NCI-H446 treated with DMSO at 0.1 percent for 48 hours (cell line): ENCODE measurements at regions not wholly inside any gene's neighbourhood (a gene's known extent, or its start where the extent isn't known, plus 50 kb on each side); places are given as distances from the start of the nearest gene placed in this dataset.
A peak's percentile ranks its signal among the peaks of the same experiment; 100 is the strongest.
"Not testable (repeated sequence)": the region's sequence is repeated elsewhere in the genome, so short reads cannot be mapped to it uniquely, and the experiment has no call there.

Experiments
- DNase-seq: peaks from one replicate; lab custom pipeline; 2025; lab: John Stamatoyannopoulos, UW

DNA sequence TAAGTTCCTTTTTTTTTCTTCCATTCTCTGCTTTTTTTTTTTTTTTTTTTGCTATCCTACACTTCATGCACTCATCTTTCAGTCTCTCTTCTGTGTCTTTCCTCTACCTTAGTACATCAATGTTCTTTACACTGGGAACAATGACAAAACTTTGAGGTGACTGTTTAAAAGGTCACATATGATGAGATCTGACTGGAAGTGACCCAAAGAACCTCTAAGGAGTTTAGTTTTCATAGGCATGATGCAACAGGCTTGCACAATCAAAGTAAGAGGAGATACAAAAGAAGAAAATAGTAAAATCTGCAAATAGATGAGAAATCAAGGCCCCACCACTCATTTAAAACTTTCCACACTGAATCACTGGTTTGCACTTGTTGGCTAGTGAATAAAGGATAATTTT, 840.8 kb downstream of the TBC1D32 start:
- DNase-seq, result no peak

DNA sequence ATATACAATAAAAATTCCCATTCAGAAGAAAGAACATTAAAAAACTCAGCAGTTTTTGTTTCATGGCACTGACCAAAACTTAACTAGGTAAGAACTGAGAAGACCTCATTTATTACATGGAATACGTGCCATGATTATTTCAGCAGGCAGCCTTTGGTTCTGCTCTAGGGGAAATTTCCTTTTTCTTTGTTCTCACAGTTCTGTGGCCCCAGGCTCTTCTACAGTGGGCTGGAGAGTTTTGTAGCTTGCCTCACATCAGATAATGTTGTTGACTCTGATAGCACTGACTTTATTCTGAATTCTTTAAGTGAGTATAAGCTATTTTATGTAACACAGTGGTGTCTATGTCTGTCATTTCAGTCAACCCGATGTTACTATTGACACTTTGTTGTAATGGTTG, 844.3 kb downstream of the TBC1D32 start:
- no peak for DNase-seq

DNA sequence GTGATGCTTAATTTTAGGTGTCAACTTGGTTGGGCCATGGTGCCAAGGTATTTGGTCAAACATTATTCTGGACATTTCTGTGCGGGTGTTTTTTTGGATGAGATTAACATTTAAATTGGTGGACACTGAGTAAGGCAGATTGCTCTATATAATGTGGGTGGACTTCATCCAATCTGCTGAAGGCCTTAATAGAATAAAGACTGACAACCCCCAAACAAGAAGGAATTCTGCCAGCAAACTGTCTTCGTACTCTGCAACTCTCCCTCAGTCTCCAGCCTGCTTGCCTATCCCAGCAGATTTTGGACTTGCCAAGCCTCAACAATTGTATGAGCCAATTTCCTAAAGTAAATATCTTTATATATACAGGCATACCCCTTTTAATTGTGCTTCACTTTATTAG, 850.1 kb downstream of the TBC1D32 start:
- DNase-seq, result no peak

DNA sequence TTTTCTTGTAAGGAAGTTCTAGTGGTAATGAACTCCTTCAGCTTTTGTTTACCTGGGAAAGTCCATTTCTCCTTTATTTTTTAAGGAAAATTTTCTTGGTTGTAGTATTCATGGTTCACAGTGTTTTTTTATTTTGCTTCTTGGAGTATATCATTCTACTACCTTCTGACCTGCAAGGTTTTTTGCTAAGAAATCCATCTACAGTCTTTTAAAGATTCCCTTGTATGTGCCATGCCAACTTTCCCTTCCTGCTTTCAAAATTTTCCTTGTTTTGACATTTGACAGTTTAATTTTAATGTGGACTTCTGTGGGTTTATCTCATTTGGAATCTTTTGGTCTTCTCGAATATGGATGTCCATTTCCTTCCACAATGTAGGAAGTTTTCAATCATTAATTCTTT, 855.6 kb downstream of the TBC1D32 start:
- no peak for DNase-seq

DNA sequence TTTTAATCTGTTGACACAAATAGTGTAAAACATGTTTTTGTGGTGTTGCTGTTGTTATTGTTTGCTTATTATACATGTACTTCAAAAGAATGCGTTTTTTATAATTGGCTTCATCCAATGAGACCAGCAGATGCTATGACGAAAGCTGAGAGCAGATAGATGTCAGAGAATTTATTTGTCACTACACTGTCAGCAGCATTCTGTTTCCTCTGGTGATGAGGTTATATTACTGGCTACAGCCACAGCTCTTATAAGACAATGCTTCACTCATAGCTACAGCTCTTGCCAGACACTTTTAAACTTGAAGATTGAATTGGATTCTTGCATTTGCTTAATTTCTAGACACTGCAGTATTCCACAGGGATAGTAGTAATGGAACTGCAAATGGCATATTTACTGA, 860.5 kb downstream of the TBC1D32 start:
- no peak for DNase-seq

DNA sequence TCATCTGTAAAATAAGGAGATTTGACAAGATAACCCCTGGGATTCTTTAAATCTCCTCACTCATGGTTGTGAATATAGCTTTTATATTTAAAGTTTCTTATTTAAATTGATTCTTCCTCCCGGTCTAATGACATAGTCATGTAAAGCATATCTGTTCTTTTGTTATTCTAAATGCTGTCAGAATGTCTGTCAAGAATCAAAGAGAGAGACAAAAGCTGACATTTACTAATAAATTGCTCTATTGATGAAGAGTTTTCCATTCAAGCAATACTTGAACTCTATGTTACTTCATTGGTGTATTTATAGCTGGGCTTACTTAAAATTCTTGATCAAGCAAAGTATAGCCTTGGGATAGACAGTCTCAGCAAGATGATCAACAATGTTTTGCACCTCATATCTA, 865.8 kb downstream of the TBC1D32 start:
- DNase-seq, result no peak

DNA sequence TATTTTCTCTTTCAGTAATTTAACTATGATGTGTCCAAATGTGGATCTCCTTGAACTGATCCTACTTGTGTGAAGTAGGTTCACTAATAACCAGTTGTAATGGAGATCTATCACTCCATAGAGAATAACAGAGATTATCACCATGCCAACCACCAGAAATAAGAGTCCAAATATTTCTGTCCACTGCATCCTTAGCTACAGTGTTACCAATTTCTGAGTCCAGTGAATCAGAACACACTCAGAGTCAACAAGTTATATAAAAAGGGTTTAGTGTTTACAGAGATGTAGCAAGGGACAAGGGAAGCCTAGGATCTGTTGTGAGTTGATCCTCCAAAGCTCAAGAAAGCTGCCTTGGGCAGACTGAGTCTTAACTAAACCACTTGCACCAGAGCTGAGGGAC, 882.8 kb downstream of the TBC1D32 start:
- no peak for DNase-seq

DNA sequence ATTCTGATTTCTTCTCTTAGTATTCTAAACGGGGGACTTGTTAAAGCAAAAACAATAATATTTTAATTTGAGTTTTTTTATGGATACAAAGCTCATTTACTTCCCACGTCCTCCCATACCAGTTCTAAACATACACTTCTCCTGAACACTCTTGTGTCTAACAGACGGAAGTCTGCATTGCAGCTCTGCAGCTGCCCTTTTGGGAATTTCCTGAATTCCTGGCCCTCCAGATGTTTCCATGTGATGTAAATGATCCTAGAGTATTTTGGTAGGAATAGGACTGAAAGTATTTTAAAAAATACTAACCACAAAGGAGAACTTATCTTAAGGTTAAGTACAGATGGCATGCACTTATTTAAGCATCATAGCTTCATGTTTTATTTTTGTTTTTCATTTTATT, 886.7 kb downstream of the TBC1D32 start:
- DNase-seq, result no peak

DNA sequence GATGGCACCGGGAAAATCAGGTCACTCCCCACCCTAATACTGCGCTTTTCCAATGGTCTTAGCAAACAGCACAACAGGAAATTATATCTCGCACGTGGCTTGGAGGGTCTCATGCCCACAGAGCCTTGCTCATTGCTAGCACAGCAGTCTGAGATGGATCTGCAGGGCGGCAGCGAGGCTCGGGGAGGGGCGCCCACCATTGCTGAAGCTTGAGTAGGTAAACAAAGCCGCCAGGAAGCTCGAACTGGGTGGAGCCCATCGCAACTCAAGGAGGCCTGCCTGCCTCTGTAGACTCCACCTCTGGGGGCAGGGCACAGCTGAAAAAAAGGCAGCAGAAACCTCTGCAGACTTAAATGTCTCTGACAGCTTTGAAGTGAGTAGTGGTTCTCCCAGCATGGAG, 901.4 kb downstream of the TBC1D32 start:
- not testable (repeated sequence) for DNase-seq

DNA sequence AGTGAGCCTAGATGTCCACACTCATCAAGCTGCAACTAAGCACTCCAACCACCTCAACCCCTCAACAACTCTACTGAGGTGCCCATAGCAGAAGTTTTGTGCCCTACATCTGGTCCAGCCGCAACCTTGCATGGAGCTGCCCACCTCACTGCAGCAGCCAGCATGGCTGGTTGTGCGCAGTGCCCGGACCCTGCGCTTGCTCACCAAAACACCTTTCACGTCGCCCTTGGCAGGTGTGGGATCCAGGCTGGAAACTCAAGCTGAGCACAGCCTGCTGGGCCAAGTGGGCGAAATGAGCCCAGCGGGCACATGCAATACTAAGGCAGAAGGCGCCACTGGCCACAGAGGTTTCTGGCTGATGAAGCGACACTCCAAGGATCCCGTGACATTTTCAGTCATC, 902.4 kb downstream of the TBC1D32 start:
- DNase-seq, result no peak

DNA sequence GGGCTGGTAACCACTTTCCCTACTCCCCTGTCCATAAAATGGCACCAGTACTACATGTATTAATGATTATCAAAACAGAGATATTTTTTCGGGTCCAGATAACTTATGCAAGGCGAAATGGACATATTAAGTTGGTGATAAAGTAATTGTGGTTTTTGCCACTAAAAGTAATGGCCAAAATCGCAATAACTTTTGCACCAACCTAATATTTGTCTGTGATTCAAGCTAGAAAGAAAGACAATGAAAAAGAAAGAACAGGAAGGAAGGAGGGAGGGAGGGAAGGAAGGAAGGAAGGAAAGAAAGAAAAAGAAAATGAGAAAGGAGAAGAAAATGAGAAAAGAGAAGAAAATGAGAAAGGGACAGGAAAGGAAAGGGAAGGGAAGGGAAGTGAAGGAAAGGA, 922.9 kb downstream of the TBC1D32 start:
- no peak for DNase-seq

DNA sequence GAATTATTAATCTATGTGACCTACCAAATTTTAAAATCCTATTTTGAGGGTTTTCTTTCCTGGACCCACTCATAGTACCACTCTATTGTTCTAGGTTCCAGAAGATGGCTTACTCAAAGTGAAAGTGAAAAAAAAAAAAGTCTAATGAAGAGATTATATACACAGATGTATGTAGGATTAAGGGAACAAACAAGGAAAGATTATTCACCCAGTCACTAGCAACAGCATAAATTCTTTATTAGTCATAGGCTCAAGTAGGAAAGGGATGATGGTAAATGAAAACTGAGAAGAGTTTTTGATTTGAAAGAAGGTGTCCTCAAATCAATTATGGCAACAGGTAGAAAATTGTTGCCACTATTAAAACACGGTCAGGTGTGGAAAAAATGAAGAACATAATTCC, 923.7 kb downstream of the TBC1D32 start:
- DNase-seq, result no peak

DNA sequence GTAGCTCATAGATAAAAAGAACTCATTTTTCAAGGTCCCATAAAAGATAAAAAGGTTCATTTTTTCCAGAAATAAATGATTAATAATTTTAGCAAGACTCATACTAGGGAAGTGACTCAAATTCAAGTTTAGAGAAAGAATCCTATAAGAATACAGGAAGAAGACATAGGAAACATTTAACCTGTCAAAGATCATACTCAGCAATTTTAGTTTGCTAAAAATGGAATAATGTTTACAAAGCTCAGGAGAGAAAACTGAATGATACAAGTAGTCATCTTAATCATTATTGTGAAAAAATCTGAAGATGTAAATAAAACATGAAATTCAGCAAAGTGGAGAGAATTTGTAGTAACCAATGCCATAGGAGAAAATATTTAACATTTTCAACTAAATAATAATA, 926.6 kb downstream of the TBC1D32 start:
- no peak for DNase-seq

DNA sequence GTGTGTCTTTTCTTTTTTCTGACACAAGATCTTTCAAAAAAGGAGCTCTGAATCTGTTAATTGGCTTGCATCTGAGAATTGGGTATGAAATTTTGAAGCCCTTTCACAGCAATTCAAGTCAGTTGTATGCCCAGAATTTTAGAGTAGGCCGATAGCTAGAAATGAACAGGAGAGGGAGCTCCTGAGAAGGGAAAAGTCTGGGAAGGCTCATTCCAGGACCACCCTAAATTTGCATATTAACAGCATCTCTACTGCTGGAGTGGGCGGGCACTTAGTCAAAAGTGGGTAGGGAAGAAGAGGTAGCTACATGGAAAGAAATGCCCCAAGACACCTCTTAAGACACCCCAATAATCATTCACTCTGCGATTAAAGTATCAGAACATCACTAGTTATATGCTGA, 928.3 kb downstream of the TBC1D32 start:
- DNase-seq, result no peak

DNA sequence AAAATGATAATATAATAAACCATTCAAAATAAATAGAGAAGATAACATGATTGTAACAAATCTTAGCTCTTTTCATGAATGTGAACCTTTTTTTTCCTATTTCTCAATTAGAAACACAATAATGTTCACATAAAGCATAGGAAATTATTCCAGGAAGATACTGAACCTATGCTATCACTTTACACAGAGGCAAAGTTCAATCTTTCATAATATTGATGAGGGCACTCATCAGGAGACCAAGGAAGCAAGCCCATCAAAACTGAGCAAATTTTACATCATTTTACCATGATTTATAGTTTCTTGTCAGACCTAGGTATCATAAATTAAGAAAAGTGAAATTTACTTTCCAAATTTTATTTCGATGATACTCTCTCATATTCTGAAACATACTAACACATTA, 938.5 kb downstream of the TBC1D32 start:
- no peak for DNase-seq

DNA sequence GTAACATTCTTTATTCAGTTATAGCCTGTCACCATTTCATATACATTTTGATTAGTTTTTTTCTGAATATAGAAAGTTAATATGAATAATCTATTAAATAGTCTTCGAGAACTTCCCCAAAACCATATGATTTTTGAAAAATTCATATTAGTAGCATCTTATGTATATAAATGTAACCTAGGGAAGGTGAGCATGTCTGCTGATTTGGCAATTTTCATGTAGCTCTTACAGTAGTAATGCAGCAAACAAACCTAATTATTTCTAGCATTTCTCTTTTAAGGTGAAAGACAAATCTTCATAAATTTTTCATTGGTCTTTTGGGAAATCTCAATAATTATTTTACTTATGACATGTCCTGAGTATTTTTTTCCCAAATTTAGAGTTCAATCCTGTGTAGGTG, 939.0 kb downstream of the TBC1D32 start:
- DNase-seq, result no peak

DNA sequence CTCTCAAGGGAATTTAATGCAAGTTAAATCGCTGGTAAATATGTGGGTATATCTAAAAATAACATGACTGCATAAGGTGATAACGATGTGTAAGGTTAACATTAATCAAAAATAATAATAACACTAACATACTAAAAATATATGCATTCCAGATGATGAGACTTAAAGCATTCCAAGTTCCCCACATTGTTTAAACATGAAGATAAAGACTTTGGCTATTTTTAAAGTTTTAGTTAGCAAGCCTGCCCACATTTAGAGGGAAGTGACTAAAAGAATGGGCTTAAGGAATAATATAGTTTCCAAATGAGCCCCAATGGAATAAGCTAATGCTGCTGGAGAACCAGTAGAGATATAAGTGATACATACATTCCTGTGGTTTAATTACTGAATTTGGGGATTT, 941.3 kb downstream of the TBC1D32 start:
- DNase-seq, result no peak

DNA sequence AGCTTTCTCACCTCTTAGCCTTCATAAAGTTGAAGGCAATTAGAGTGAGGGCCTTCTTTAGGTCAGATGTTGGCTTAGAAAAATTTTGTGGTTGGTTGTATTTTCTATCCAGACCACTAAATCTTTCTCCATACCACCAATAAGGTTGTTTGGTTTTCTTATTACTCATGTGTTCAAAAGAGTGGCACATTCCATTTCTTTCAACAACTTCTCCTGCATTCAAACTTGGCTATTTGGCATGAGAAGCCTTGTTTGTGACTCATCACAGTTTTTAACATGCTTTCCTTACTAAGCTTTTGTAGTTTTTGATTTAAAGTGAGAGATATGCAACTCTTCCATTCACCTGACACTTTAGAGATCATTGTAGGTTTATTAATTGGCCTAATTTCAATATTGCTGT, 949.6 kb downstream of the TBC1D32 start:
- DNase-seq, result no peak

DNA sequence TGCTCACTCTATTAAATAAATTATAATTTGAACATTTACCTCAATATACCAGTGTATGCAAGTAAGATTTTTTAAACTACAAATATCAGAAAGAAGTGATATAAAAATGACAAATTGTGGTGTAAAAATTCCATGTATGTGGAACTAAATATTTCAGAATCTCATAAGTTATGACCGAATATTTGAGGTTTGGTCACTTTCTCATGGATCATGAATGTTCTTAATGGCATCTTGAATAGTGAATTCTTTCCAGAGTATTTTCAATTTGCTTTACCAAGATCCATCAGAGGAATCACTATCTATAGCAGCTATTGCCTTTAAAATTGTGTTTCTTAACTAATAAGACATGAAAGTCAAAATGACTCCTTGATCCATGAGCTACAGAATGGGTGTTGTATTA, 950.6 kb downstream of the TBC1D32 start:
- DNase-seq, result no peak

DNA sequence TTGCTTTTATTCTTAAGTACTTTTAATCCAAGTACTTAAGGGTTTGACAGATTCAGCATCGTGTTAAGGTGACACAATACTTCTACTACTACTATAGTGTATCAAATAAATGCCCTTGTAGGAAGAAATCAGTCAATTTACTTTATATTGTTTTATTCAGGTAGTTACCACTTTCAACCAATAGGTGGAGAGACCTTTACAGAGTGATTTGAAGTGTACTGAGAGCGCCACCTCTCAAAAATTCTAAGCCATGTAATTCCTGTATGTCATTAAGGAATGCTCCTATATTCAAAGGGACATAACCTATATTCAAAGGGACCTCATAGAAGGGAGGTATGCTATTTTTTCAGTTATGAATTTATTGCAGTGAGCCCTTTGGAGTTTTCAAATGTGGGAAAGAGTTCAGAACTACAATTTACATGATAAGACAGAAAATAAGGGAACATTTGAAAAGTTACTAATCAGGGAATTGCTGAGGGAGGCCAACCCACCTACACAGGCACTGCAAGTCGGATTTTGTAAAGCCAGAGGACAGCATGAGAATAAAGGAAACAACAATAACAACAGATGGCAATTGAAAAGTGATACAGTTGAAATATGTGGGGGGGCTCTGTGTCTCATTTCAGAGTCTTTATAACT, 955.6 kb downstream of the TBC1D32 start:
- peak; percentile 20 for DNase-seq

DNA sequence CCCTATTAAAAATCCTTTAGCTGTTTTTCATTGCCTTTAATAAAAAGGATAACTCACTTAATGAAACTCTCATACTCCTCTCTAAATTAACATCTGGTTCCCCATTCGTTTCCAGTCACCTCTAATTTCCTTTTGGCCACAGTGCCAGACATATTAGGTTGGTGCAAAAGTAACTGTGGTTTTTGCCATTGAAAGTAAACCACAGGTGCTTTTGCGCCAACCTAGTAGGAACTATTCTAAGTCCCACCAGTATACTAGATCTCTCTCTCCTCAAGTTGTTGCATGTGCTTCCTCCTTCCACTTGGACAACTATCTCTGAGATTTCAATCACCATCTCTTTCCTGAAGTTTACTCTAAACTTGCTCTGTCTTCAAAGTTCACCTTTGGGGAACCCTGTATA, 961.1 kb downstream of the TBC1D32 start:
- DNase-seq, result no peak

DNA sequence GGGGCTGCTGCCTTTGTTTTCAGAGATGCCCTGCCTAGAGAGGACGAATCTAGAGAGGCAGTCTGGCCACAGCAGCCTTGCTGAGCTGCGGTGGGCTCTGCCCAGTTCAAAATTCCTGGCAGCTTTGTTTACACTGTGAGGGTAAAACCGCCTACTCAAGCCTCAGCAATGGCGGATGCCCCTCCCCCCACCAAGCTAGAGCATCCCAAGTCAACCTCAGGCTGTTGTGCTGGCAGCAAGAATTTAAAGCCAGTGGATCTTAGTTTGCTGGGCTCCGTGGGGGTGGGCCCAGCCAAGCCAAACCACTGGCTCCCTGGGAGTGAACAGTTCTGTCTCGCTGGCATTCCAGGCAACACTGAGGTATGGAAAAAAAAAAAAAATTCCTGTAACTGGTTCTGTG, 970.9 kb downstream of the TBC1D32 start:
- DNase-seq, result no peak

DNA sequence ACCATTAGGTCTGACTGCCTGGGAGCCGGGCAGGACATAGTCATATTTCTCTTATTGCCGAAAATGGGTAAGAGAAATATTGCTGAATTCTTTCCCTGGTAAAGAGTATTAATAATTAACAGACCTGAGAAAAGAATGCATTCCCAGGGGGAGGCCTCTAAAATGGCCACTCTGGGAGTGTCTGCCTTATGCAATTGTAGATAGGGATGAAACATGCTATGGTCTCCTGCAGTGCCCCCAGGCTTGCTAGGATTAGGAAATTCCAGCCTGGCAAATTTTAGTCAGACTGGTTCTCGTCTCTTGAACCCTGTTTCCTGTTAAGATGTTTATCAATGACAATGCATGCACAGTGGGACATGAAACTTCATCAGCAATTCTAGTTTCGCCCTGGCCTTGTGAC, 975.7 kb downstream of the TBC1D32 start:
- not testable (repeated sequence) for DNase-seq

DNA sequence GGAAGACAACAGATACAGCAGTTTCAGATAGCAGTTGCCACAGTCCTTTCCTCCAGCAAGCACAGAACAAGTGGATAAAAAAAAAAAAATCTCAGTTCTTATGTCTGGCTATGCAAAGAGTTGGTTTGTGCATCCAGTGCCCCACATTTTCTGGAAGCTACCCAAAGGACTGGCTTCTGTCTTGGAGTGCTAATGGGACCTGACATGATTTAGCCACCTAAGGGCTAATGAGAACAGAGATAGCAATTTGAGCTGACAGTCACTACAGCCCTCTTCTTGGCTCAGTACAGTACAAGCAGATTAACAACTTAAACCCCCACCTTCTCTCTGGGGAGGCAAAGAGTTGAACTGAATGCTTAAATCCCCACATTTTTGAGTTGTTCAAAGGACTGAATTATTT, 976.8 kb downstream of the TBC1D32 start:
- no peak for DNase-seq

DNA sequence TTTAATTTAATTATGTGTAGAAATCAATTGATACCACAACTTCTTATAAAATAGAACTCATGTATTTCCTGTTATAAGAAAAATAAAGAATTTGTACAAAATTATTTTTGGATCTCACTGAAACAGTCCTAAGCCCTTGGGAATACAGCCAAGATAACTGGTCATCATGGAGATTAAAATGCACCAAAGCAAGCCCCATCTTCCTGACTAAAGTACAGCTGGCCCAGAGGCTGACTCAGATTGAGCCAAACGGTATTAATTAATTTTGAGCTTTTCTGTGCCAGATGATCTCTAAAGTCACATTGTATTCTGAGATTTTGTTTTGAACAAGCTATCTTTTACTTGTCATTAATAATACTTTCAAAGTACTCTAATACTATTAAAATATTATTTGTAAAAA, 978.5 kb downstream of the TBC1D32 start:
- DNase-seq, result no peak
